Pancreas (tissue), 10 donors: ENCODE measurements at regions not wholly inside any gene's neighbourhood (a gene's known extent, or its start where the extent isn't known, plus 50 kb on each side); places are given as distances from the start of the nearest gene placed in this dataset.

ENCODE experiments used
- ATAC-seq, 4 donors: fragments of 200-7000 bp; cut with Tn5 transposase; one replicate each; pipeline versions ENCODE4 v1.8.0 to v1.9.1; 2020; ENCODE audit warnings: mild to moderate bottlenecking in 4 of 4, moderate library complexity in 4 of 4
- DNase-seq, 6 donors: peaks; one replicate each; pipeline ENCODE4 v3.0.0-alpha.2; 2020
- FAIRE-seq: peaks from 2 replicates; lab custom pipeline; 2012; peaks lifted over from hg19 to GRCh38; lab: Jason Lieb, UNC
- H3K27ac ChIP-seq, 4 donors: fragments of 200-600 bp; sonication (generic); 1 replicate in 3 of 4; 2 replicates in 1 of 4; pipeline versions ENCODE4 v1.5.0 to v1.8.0; 2020
- H3K27me3 ChIP-seq, 4 donors: fragments of 200-600 bp; one replicate each; pipeline ENCODE4 v1.8.0; 2021
- H3K36me3 ChIP-seq, 3 donors: fragments of 200-600 bp; sonication (generic) in 1 of 3; one replicate each; pipeline versions ENCODE4 v1.5.0 to v1.8.0; 2020 to 2021
- H3K4me1 ChIP-seq, 3 donors: fragments of 200-600 bp; one replicate each; pipeline ENCODE4 v1.8.0; 2021
- H3K4me3 ChIP-seq, 4 donors: fragments of 200-600 bp; sonication (generic) in 2 of 4; one replicate each; pipeline versions ENCODE4 v1.5.0 to v1.8.0; 2020 to 2021
- H3K9me3 ChIP-seq, 4 donors: fragments of 200-600 bp; one replicate each; pipeline ENCODE4 v1.8.0; 2021
- WGBS, 2 donors: extraction: QIAGEN DNeasy Blood & Tissue Kit; methylation state at CpG; one replicate each; pipeline ENCODE4 v1.1.7; 2013; 5-methylcytosine and 5-hydroxymethylcytosine counted together
- intact Hi-C, 3 donors: fragments of 100-400 bp; cut with DNase I; formaldehyde crosslinking; loops; one replicate each; pipeline versions ENCODE4 v1.11.1 to v1.14.2; 2022
- TF ChIP-seq, protein P1 (sequence below), 4 donors: fragments of 200-600 bp; sonication (generic) in 3 of 4; IDR thresholded peaks; one replicate each; pipeline versions ENCODE4 v1.5.0 to v1.8.0; 2021; ENCODE audit warnings: antibody characterized with exemption in 4 of 4
- donor health status: healthy with polysubstance abuse.
- donor health status: DM: no; HTN: no; CAD: no; lungs with moderate emphysema.
- donor health status: DM: no; HTN: no; CAD: no.
- donor health status: control.
- donor health status: control.
- donor health status: Bipolar disorder and iron deficiency.
- donor health status: DM: yes; HTN: yes; CAD: no.
- donor health status: DM: no; HTN: no; CAD: no.
- donor health status: DM: no; HTN: no; CAD: no.
- donor health status: DM: yes; HTN: yes; CAD: no.

DNA sequence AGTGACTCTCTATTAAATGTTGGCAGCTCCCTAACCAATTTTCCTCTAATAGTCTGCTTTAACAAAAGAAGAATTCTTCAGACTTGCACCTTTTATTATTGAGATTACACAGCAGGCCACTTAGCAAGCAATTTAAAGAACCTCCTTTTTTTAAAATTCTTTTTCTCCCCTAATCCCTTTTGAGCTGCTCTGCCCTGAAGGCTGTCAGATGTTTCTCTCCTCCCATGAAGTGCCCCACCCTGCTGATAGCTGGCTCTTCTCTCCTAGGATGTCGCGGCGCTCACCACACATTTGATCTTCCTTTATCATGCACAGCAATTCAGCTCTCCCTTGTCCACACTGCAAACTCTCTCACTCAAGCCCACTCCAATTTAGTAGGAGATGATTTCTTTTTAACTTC is 1471.1 kb upstream of the ACO1 start:
- DNase-seq = no peak
- H3K4me3 ChIP-seq = no peak overlapping the region
- intact Hi-C loops = no loop called here
- no peak for FAIRE-seq
- no peaks in the 10 kb centered on the region for H3K36me3 ChIP-seq
- H3K9me3 ChIP-seq = no peaks in the 10 kb centered on the region
- no peak overlapping the region for H3K27ac ChIP-seq
- TF ChIP-seq, protein P1, sequence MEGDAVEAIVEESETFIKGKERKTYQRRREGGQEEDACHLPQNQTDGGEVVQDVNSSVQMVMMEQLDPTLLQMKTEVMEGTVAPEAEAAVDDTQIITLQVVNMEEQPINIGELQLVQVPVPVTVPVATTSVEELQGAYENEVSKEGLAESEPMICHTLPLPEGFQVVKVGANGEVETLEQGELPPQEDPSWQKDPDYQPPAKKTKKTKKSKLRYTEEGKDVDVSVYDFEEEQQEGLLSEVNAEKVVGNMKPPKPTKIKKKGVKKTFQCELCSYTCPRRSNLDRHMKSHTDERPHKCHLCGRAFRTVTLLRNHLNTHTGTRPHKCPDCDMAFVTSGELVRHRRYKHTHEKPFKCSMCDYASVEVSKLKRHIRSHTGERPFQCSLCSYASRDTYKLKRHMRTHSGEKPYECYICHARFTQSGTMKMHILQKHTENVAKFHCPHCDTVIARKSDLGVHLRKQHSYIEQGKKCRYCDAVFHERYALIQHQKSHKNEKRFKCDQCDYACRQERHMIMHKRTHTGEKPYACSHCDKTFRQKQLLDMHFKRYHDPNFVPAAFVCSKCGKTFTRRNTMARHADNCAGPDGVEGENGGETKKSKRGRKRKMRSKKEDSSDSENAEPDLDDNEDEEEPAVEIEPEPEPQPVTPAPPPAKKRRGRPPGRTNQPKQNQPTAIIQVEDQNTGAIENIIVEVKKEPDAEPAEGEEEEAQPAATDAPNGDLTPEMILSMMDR (IDR thresholded peaks at IDR 0.05) = no peak
- peaks cover 0 to 5% (median 0%) of the 10 kb centered on the region in 4 donors for H3K27me3 ChIP-seq
- 48 to 49% methylated on average over 3 of the region's 3 CpGs for WGBS, 2 donors
- peaks cover 0 to 3% (median 0%) of the 10 kb centered on the region in 3 donors for H3K4me1 ChIP-seq
- ATAC-seq = no peak

DNA sequence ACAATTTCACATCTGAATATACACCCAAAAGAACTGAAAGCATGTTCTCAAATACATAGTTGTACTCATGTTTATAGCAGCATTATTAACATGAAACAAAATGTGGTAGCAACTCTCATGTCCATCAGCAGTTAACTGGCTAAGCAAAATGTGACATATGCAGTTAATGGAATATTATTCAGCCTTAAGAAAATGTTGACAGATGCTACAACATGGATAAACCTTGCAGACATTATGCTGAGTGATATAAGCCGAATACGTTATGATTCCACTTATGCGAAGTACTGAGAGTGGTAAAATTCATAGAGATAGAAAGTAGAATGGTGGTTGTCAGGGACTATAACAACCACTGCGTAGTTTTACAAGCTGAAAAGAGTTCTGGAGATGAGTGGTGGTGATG is 1469.0 kb upstream of the ACO1 start:
- Histone ChIP-seq H3K27ac (no peak overlapping the region), H3K4me3 (no peak overlapping the region), H3K9me3 (no peaks in the 10 kb centered on the region), H3K4me1 (peaks cover 0 to 4% (median 0%) of the 10 kb centered on the region in 3 donors), H3K27me3 (peaks cover 0 to 5% (median 0%) of the 10 kb centered on the region in 4 donors), H3K36me3 (no peaks in the 10 kb centered on the region)
- WGBS, 2 donors = 80 to 84% methylated on average over 4 of the region's 4 CpGs
- TF ChIP-seq, protein P1 (IDR thresholded peaks at IDR 0.05) = no peak
- FAIRE-seq (no peak), DNase-seq (no peak), ATAC-seq (no peak)
- intact Hi-C loops = no loop called here

DNA sequence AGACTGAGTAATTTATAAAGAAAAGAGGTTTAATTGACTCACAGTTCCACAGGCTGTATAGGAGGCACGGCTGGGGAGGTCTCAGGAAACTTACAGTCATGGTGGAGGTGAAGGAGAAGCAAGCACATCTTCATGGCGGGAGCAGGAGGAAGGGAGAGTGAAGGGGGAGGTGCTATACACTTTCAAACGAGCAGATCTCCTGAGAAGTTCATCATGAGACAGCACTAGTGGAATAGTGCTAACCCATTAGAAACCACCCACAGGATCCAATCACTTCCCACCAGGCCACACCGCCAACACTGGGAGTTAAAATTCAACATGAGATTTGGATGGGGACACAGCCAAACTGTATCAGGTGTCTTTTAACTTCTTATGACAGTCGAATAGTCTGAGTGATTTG is 1459.3 kb upstream of the ACO1 start:
- TF ChIP-seq, protein P1 (IDR thresholded peaks at IDR 0.05) = no peak
- no peak overlapping the region for H3K4me3 ChIP-seq
- H3K36me3 ChIP-seq = no peaks in the 10 kb centered on the region
- H3K4me1 ChIP-seq = no peaks in the 10 kb centered on the region
- H3K9me3 ChIP-seq = no peaks in the 10 kb centered on the region
- intact Hi-C loops = no loop called here
- no peak overlapping the region for H3K27ac ChIP-seq
- WGBS, 2 donors = 55 to 66% methylated on average over 5 of the region's 5 CpGs
- FAIRE-seq (no peak), DNase-seq (no peak), ATAC-seq (no peak)
- H3K27me3 ChIP-seq = no peaks in the 10 kb centered on the region

DNA sequence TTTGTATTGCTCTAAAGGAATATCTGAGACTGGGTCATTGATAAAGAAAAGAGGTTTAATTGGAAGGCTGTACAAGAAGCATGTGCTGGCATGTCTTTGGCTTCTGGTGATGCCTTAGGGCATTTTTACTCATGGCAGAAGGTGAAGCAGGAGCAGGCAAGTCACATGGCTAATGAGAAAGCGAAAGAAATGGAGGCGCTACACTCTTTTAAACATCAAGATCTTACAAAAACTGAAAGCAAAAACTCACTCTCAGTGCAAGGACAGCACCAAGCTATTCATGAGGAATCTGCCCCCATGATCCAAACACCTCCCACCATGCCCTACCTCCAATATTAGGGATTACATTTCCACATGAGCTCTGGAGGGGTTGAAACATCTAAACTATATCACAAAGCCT is 1458.8 kb upstream of the ACO1 start:
- WGBS, 2 donors = 94 to 98% methylated on average over 2 of the region's 2 CpGs
- intact Hi-C loops = no loop called here

DNA sequence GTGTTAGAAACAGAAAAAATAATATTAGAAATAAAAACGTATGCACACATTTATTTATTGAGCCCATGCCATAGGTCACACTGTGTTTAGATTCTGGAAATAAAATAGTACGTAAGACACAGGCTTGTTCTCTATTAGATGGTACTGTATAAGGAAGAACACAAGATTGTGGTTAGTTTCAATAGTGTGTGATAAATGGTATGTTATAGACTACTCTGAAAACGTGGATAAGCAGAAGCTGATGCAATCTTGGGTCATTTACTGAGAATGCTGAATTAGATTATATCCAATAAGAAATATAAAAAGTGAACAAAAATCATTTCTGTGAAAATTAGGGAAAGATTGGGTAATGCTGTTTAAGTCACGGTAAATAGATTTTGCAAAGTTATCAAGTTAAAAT is 1456.4 kb upstream of the ACO1 start:
- Histone ChIP-seq H3K4me3 (no peak overlapping the region), H3K4me1 (no peaks in the 10 kb centered on the region), H3K27me3 (no peaks in the 10 kb centered on the region), H3K36me3 (no peaks in the 10 kb centered on the region), H3K27ac (no peak overlapping the region), H3K9me3 (no peaks in the 10 kb centered on the region)
- TF ChIP-seq, protein P1 (IDR thresholded peaks at IDR 0.05) = no peak
- no peak for ATAC-seq
- no peak for DNase-seq
- FAIRE-seq = no peak
- WGBS, 2 donors = 50 to 57% methylated on average over 4 of the region's 4 CpGs
- intact Hi-C loops = no loop called here

More for the DNA sequence above, 1458.8 kb upstream of the ACO1 start:
- no peaks in the 10 kb centered on the region for H3K4me1 ChIP-seq
- H3K9me3 ChIP-seq = no peaks in the 10 kb centered on the region
- DNase-seq = no peak
- TF ChIP-seq, protein P1 (IDR thresholded peaks at IDR 0.05) = no peak
- H3K27me3 ChIP-seq = no peaks in the 10 kb centered on the region
- no peak overlapping the region for H3K4me3 ChIP-seq
- ATAC-seq = no peak
- no peaks in the 10 kb centered on the region for H3K36me3 ChIP-seq
- H3K27ac ChIP-seq = no peak overlapping the region
- no peak for FAIRE-seq
